ENCODE measurements at regions not wholly inside any gene's neighbourhood (a gene's known extent, or its start where the extent isn't known, plus 50 kb on each side); places are given as distances from the start of the nearest gene placed in this dataset.

DNA sequence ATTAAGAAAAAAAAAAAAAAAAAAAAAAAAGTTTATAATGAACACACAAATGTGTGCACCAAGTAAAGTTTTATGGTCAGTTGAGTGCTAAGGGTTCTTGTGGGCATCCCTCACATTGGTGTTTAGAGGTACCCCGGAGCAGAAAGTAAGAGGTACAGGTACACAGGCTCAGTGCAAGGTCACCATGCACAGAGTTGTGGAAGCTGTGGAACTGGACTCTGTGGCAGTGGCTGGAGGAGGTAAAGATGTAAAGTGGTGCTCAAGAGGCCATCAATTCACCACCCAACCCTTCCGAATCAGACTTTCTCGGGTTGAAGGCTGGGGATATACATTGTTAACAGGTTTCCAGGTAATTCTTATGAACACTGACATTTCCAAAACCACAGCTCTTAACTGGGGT lies 83.6 kb upstream of the FOXN2 start:
- TF ChIP-seq, protein P1, sequence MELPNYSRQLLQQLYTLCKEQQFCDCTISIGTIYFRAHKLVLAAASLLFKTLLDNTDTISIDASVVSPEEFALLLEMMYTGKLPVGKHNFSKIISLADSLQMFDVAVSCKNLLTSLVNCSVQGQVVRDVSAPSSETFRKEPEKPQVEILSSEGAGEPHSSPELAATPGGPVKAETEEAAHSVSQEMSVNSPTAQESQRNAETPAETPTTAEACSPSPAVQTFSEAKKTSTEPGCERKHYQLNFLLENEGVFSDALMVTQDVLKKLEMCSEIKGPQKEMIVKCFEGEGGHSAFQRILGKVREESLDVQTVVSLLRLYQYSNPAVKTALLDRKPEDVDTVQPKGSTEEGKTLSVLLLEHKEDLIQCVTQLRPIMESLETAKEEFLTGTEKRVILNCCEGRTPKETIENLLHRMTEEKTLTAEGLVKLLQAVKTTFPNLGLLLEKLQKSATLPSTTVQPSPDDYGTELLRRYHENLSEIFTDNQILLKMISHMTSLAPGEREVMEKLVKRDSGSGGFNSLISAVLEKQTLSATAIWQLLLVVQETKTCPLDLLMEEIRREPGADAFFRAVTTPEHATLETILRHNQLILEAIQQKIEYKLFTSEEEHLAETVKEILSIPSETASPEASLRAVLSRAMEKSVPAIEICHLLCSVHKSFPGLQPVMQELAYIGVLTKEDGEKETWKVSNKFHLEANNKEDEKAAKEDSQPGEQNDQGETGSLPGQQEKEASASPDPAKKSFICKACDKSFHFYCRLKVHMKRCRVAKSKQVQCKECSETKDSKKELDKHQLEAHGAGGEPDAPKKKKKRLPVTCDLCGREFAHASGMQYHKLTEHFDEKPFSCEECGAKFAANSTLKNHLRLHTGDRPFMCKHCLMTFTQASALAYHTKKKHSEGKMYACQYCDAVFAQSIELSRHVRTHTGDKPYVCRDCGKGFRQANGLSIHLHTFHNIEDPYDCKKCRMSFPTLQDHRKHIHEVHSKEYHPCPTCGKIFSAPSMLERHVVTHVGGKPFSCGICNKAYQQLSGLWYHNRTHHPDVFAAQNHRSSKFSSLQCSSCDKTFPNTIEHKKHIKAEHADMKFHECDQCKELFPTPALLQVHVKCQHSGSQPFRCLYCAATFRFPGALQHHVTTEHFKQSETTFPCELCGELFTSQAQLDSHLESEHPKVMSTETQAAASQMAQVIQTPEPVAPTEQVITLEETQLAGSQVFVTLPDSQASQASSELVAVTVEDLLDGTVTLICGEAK (IDR thresholded peaks at IDR 0.05) = no peak
- TF ChIP-seq, protein P1 (CRISPR knock-in tag; IDR thresholded peaks at IDR 0.05) = no peak
- no peak for TF ChIP-seq HNRNPL (IDR thresholded peaks at IDR 0.05; ENCODE audit: low read depth, low read length)
- TF ChIP-seq ZNF468 (CRISPR knock-in tag; IDR thresholded peaks at IDR 0.05) = no peak
- TF ChIP-seq, protein P2, sequence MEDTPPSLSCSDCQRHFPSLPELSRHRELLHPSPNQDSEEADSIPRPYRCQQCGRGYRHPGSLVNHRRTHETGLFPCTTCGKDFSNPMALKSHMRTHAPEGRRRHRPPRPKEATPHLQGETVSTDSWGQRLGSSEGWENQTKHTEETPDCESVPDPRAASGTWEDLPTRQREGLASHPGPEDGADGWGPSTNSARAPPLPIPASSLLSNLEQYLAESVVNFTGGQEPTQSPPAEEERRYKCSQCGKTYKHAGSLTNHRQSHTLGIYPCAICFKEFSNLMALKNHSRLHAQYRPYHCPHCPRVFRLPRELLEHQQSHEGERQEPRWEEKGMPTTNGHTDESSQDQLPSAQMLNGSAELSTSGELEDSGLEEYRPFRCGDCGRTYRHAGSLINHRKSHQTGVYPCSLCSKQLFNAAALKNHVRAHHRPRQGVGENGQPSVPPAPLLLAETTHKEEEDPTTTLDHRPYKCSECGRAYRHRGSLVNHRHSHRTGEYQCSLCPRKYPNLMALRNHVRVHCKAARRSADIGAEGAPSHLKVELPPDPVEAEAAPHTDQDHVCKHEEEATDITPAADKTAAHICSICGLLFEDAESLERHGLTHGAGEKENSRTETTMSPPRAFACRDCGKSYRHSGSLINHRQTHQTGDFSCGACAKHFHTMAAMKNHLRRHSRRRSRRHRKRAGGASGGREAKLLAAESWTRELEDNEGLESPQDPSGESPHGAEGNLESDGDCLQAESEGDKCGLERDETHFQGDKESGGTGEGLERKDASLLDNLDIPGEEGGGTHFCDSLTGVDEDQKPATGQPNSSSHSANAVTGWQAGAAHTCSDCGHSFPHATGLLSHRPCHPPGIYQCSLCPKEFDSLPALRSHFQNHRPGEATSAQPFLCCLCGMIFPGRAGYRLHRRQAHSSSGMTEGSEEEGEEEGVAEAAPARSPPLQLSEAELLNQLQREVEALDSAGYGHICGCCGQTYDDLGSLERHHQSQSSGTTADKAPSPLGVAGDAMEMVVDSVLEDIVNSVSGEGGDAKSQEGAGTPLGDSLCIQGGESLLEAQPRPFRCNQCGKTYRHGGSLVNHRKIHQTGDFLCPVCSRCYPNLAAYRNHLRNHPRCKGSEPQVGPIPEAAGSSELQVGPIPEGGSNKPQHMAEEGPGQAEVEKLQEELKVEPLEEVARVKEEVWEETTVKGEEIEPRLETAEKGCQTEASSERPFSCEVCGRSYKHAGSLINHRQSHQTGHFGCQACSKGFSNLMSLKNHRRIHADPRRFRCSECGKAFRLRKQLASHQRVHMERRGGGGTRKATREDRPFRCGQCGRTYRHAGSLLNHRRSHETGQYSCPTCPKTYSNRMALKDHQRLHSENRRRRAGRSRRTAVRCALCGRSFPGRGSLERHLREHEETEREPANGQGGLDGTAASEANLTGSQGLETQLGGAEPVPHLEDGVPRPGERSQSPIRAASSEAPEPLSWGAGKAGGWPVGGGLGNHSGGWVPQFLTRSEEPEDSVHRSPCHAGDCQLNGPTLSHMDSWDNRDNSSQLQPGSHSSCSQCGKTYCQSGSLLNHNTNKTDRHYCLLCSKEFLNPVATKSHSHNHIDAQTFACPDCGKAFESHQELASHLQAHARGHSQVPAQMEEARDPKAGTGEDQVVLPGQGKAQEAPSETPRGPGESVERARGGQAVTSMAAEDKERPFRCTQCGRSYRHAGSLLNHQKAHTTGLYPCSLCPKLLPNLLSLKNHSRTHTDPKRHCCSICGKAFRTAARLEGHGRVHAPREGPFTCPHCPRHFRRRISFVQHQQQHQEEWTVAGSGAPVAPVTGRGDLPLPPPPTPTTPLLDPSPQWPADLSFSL (CRISPR knock-in tag; IDR thresholded peaks at IDR 0.05) = no peak
- no peak for TF ChIP-seq NR3C1 (CRISPR knock-in tag; IDR thresholded peaks at IDR 0.05)
- no peak for TF ChIP-seq ZNF354B (CRISPR knock-in tag; IDR thresholded peaks at IDR 0.05)
- TF ChIP-seq MZF1 (CRISPR knock-in tag; IDR thresholded peaks at IDR 0.05; ENCODE audit: borderline replicate concordance) = no peak
- TF ChIP-seq, protein P3, sequence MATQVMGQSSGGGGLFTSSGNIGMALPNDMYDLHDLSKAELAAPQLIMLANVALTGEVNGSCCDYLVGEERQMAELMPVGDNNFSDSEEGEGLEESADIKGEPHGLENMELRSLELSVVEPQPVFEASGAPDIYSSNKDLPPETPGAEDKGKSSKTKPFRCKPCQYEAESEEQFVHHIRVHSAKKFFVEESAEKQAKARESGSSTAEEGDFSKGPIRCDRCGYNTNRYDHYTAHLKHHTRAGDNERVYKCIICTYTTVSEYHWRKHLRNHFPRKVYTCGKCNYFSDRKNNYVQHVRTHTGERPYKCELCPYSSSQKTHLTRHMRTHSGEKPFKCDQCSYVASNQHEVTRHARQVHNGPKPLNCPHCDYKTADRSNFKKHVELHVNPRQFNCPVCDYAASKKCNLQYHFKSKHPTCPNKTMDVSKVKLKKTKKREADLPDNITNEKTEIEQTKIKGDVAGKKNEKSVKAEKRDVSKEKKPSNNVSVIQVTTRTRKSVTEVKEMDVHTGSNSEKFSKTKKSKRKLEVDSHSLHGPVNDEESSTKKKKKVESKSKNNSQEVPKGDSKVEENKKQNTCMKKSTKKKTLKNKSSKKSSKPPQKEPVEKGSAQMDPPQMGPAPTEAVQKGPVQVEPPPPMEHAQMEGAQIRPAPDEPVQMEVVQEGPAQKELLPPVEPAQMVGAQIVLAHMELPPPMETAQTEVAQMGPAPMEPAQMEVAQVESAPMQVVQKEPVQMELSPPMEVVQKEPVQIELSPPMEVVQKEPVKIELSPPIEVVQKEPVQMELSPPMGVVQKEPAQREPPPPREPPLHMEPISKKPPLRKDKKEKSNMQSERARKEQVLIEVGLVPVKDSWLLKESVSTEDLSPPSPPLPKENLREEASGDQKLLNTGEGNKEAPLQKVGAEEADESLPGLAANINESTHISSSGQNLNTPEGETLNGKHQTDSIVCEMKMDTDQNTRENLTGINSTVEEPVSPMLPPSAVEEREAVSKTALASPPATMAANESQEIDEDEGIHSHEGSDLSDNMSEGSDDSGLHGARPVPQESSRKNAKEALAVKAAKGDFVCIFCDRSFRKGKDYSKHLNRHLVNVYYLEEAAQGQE (IDR thresholded peaks at IDR 0.05; ENCODE audit: borderline replicate concordance in 1 of 2, low read depth in 1 of 2, low read length in 2 of 2) = no peak
- no peak for TF ChIP-seq EZH2 (conservative IDR thresholded peaks at IDR 0.05; ENCODE audit: low read depth, low read length)
- TF ChIP-seq, protein P4, sequence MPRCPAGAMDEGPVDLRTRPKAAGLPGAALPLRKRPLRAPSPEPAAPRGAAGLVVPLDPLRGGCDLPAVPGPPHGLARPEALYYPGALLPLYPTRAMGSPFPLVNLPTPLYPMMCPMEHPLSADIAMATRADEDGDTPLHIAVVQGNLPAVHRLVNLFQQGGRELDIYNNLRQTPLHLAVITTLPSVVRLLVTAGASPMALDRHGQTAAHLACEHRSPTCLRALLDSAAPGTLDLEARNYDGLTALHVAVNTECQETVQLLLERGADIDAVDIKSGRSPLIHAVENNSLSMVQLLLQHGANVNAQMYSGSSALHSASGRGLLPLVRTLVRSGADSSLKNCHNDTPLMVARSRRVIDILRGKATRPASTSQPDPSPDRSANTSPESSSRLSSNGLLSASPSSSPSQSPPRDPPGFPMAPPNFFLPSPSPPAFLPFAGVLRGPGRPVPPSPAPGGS (CRISPR knock-in tag; IDR thresholded peaks at IDR 0.05) = no peak
